ENCODE measurements at regions not wholly inside any gene's neighbourhood (a gene's known extent, or its start where the extent isn't known, plus 50 kb on each side); places are given as distances from the start of the nearest gene placed in this dataset.
"Not testable (repeated sequence)": the region's sequence is repeated elsewhere in the genome, so short reads cannot be mapped to it uniquely, and the experiment has no call there.

DNA sequence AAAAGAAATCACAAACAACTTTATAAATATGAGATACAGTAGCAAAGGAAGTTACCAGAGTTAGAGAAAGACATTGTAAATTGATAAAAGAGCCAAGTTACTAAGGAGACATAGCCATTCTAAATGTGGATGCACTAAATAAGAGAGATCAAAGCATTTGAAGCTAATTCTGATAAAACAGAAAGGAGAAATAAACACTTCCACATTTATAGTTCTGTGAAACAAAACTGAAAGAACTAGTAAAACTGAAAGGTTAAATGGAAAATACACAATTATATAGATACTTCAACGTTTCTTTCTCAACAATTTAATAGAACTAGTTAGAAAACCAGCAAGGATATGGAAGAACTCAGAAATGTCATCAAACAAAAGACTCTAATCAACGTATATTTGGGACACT, 309.0 kb upstream of the CDH2 start:
- DNase-seq (ENCODE audit: low spot score), result no peak
- in situ Hi-C loops (cut with HindIII; ENCODE audit: low sequenced_read_pairs), result no loop called here

DNA sequence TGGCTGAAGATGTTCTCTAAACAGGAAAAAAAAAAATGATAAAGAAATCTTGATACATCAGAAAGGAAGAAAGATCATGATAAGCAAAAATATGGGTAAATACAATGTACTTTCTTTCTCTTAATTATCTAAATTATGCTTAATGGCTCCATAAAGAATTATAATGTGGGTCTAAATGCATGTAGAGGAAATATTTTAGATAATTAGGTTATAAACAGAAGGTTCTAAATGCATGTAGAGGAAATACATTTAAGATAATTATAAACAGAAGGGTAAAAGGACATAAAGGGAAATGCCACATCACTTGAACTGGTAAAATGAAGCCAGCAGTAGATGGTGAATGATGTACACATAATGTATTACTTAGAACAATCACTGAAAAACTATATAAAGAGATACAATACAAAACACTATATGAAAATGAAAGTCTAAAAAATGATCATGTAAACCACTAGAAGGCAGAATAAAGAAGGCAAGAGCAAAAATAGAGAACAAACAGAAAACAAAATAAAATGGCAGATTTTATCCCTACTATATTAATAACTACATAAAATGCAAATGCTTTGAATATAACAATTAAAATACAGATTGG, 308.4 kb upstream of the CDH2 start:
- no peak for DNase-seq (ENCODE audit: low spot score)
- in situ Hi-C loops (cut with HindIII; ENCODE audit: low sequenced_read_pairs), result no loop called here

DNA sequence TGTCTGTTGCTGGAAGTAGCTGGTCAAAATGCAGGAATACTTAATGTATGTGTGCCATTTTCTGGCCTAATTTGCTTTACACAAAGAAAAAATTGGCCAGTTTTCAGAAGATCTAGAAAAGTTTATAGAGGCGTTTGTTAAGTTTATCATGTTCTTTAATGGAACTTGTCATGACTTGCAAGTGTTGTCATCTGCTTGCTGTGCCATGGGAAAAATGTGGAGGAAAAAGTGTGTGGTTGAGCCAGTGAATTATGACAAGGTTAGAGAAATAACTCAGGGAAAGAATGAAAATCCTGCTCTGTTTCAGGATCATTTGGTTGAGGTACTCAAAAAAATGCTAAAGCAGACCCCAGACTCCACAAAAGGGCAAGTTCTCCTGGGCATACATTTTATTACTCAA, 301.6 kb upstream of the CDH2 start:
- no peak for DNase-seq (ENCODE audit: low spot score)
- in situ Hi-C loops (cut with HindIII; ENCODE audit: low sequenced_read_pairs), result no loop called here

DNA sequence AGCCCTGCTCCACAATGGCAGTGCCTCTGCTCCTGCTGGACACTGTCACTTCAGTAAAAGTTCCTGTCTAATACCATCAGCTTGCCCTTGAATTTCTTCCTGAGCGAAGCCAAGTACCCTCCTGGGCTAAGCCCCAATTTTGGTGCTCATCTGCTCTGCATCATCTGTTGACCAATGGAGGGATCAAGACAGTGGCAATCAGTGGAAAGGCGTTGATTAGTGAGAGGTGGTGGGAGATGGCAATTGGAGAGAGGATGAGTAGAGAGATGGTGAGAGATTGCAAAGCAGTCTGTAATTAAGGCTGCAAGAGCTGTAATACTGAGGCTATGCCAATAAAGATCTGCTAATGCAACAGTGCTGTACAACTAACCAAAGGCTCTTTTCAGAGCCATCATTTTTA, 299.4 kb upstream of the CDH2 start:
- in situ Hi-C loops (cut with HindIII; ENCODE audit: low sequenced_read_pairs), result no loop called here

DNA sequence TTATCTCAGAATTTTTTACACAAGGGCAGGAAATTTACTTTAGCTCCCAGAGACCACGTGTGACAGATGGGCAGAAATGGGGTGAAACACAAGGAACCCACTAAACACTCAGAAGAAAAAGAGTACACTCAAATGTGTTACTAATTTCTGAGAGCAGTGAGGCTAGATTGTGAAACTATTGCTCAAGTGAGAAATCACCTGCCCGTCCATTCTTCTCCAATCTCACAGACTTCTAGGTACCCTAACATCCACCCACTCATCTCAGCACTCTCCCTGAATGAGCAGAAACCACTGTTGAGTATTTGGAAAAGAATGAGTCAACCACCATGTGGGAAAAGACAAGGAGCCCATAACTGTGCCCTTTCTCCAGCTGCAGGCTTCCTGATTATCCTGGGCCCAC, 293.0 kb upstream of the CDH2 start:
- no peak for DNase-seq (ENCODE audit: low spot score)
- in situ Hi-C loops (cut with HindIII; ENCODE audit: low sequenced_read_pairs), result no loop called here

More for the DNA sequence above, 299.4 kb upstream of the CDH2 start:
- no peak for DNase-seq (ENCODE audit: low spot score)

DNA sequence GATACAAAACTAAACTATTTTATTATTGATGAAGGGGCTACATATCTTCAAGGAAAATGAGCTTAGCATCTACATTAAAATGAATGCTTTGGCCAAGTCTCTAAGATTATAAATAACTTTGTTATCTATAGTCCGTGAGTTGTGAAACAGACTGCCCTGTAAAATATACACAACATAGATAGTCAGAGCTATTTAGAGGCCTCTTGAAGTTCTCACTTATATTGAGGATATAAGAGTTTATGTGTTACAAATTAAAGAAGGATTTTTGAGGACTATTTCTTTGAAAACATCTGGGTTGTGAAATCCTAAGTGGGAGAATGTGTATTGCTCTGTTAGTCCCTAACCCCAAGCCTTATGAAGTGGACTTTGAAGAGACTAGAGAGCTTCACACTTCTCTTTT, 292.0 kb upstream of the CDH2 start:
- no peak for DNase-seq (ENCODE audit: low spot score)
- in situ Hi-C loops (cut with HindIII; ENCODE audit: low sequenced_read_pairs), result no loop called here

DNA sequence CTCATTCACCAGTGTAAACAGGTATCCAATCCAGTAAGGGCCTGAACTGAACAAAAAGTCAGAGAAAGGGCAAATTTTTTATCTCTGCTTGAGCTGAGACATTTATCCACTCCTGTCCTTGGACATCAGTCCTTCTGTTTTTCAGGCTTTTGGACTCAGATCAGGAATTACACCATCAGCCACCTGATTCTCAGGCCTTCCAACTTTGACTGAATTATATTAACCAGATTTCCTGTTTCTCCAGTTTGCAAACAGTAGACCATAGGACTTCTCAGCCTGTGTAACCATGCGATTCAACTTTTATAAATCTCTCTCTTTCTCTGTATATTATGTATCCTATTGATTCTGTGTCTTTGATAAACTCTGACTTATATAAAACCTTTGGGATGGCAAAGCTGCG, 289.3 kb upstream of the CDH2 start:
- no peak for DNase-seq (ENCODE audit: low spot score)
- in situ Hi-C loops (cut with HindIII; ENCODE audit: low sequenced_read_pairs), result no loop called here

DNA sequence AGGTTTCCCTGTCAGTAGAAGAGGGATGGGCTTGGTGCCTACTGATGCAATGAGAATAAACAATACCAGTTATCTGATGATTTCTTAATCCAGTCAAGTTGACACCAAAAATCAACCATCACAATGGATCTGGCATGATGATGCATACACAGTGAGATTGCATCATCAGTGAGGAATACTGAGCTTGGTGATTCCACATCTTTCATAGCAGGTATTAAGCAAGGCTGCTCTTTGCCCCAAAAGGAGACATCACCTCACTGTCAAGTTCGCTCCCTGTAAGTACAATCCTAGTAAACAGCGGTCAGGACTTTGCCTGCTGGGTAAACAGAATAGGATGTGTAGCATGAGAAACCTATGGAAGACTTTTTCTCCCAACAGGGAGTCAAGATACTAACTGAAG, 282.7 kb upstream of the CDH2 start:
- DNase-seq (ENCODE audit: low spot score), result no peak

DNA sequence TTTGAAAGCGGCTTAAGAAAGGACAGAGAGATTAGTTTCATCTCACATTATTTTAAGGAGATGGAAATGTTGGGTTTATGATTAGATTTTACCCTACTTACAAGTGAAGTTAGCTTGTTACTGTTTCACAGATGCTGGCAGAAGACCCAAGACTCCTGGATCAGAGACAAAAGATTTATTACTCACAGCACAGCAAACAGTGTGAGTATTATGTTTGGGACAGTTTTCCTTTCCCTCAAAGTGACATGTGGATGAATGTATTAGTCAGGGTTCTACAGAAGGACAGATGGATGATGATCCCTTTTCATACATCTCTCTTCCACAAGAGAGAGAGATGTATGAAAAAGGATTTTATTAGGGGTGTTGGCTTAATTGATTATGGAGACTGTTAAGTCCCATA, 281.8 kb upstream of the CDH2 start:
- DNase-seq (ENCODE audit: low spot score), result no peak
- in situ Hi-C loops (cut with HindIII; ENCODE audit: low sequenced_read_pairs), result no loop called here

More for the DNA sequence above, 282.7 kb upstream of the CDH2 start:
- in situ Hi-C loops (cut with HindIII; ENCODE audit: low sequenced_read_pairs), result no loop called here

DNA sequence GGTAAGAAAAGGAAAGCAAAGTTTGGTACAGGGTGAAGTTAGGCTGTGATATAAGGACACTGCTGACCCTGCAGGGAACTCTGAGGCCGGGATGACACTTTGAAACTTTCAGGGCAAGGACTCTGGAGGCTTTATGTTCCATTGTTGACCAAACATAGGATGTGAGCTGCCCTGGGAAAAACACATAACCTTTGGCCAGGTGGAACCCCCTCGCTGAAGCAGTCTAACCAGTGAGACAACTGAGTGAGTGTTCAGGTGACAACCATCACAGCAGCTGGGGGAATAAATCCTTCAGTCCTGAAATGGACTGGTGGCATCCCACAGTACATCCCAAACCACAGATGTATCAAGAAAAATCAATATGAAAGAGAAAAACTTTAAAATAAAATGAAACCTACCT, 280.9 kb upstream of the CDH2 start:
- in situ Hi-C loops (cut with HindIII; ENCODE audit: low sequenced_read_pairs), result no loop called here
- no peak for DNase-seq (ENCODE audit: low spot score)

DNA sequence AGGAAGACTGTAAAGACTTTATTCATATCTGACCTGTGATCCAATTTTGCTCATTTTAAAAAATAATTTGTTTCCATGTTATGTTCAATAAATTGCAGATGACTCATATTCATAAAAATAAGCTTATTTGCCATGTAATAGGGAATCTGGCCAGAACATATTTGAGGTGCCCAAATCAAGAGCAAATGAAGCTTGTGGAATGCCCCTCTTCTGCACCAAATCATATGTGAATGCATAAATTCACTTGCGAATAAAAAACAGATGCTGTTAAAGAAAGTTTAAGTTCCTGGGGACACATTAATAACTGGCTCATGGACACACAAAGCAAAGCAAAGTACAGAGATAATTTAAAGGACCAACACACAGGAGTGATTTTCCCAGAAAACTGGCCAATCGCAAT, 279.0 kb upstream of the CDH2 start:
- no peak for DNase-seq (ENCODE audit: low spot score)
- in situ Hi-C loops (cut with HindIII; ENCODE audit: low sequenced_read_pairs), result no loop called here

DNA sequence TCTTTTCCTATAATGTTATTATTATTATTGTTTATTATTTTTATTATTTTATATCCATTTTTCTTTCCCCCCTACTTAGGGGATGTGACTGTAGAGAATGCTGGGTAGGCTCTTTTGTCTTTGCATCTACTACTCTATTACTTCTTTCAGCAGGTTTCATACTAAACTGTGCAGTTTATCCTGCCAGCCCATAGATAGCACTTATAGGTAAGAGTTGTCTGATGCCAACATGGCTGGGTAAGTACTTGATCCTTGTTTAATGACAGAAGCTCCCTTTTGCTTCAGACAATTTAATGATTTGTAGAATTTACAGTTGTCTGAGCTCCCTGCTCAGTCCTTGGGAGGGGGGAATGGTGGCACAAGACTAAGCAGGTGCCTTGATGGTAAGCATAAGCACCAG, 262.9 kb upstream of the CDH2 start:
- in situ Hi-C loops (cut with HindIII; ENCODE audit: low sequenced_read_pairs), result no loop called here
- no peak for DNase-seq (ENCODE audit: low spot score)

DNA sequence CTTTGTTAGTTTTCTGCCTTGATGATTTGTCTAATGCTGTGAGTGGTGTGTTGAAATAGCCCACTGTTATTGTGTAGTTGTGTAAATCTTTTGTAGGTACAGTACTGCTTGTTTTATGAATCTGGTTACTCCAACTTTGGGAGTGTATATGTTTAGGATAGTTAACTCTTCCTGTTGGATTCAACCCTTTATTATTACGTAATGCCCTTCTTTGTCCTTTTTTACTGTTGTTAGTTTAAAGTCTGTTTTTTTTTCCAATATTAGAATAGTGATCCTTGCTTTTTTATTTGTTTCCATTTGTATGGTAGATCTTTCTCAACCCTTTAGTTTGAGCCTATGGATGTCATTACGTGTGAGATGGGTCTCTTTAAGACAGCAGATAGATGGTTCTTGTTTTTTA, 261.5 kb upstream of the CDH2 start:
- no peak for DNase-seq (ENCODE audit: low spot score)
- in situ Hi-C loops (cut with HindIII; ENCODE audit: low sequenced_read_pairs), result no loop called here

DNA sequence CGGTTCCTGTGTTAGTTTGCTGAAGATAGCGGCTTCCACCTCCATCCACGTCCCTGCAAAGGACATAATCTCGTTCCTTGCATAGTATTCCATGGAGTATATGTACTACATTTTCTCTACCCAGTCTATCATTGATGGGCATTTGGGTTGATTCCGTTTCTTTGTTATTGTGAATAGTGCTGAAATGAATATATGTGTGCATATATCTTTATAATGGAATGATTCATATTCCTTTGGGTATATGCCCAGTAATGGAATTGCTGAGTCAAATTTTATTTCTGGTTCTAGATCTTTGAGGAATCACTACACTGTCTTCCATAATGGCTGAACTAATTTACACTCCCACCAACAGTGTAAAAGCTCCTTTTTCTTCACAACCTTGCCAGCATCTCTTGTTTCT, 255.4 kb upstream of the CDH2 start:
- DNase-seq (ENCODE audit: low spot score), result no peak
- in situ Hi-C loops (cut with HindIII; ENCODE audit: low sequenced_read_pairs), result no loop called here

DNA sequence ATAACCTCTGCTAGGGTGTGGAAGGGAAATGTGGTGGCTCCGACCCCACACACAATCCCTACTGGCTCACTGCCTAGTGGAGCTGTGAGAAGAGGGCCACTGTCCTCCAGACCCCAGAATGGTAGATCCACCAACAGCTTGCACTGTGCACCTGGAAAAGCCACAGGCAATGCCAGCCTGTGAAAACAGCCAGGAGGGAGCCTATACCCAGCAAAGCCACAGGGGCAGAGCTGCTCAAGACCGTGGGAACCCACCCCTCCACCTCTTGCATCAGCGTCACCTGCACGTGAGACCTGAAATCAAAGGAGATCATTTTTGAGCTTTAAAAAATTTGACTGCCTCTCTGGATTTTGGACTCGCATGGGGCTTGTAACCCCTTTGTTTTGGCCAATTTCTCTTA, 249.0 kb upstream of the CDH2 start:
- in situ Hi-C loops (cut with HindIII; ENCODE audit: low sequenced_read_pairs), result no loop called here
- no peak for DNase-seq (ENCODE audit: low spot score)

DNA sequence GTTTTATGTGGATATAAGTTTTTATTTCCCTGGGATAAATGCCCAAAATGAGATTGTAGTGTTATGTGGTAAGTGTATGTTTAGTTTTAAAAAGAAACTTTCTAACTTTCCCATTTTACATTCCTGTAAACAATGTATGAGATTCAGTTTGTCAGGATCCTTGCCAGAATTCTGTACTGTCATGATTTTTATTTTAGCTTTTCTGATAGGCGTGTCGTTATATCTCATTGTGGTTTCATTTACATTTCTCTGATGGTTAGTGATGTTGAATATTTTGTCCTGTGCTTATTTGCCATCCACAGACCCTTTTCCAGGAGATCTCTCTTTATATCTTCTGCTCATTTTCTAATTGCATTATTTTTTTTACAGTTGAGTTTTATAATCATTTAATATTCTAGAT, 245.6 kb upstream of the CDH2 start:
- DNase-seq (ENCODE audit: low spot score), result no peak
- in situ Hi-C loops (cut with HindIII; ENCODE audit: low sequenced_read_pairs), result no loop called here

DNA sequence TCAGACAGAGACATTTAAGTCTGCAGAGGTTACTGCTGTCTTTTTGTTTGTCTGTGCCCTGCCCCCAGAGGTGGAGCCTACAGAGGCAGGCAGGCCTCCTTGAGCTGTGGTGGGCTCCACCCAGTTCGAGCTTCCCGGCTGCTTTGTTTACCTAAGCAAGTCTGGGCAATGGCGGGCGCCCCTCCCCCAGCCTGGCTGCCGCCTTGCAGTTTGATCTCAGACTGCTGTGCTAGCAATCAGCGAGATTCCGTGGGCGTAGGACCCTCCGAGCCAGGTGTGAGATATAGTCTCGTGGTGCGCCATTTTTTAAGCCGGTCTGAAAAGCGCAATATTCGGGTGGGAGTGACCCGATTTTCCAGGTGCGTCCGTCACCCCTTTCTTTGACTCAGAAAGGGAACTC, 245.0 kb upstream of the CDH2 start:
- in situ Hi-C loops (cut with HindIII; ENCODE audit: low sequenced_read_pairs), result not testable (repeated sequence)

DNA sequence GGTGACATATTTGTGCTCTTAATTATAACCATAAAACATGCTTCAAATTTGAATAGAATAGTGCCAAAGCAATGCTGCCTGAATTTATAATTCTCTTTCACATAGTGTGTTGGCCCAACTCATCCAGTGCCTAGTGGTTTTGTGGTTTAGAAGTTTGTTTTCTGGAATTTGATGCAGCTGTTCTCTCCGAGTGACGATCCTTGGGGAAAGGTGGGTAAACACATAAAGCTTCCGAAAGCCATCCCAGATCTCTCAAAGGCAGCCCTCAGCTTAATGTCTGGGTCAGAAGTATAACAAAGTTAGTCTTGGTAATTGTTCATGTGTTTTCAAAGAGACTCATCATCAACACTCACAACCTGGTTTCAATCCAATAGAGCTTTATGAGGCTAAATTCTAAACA, 235.6 kb upstream of the CDH2 start:
- DNase-seq (ENCODE audit: low spot score), result no peak
- in situ Hi-C loops (cut with HindIII; ENCODE audit: low sequenced_read_pairs), result no loop called here

More for the DNA sequence above, 245.0 kb upstream of the CDH2 start:
- not testable (repeated sequence) for DNase-seq (ENCODE audit: low spot score)

DNA sequence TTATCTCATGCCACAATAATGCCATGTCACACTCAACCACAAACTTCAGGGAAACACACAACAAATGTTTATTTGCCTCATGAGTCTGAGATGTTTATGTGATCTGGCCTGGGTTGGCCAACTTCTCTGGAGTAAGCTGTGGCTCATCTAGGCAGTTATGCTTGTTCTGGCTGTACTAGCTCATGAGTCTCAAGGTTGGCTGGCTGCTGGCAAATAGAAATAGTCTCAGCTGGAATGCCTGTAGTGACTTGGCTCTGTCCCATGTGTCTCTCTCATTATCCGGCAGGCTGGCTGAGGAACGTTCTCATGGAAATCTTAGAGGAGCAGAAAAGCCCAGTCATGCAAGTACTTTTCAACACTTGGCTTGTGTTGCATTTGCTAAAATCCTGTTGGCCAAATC, 234.9 kb upstream of the CDH2 start:
- in situ Hi-C loops (cut with HindIII; ENCODE audit: low sequenced_read_pairs), result no loop called here
- DNase-seq (ENCODE audit: low spot score), result peak; percentile 2

DNA sequence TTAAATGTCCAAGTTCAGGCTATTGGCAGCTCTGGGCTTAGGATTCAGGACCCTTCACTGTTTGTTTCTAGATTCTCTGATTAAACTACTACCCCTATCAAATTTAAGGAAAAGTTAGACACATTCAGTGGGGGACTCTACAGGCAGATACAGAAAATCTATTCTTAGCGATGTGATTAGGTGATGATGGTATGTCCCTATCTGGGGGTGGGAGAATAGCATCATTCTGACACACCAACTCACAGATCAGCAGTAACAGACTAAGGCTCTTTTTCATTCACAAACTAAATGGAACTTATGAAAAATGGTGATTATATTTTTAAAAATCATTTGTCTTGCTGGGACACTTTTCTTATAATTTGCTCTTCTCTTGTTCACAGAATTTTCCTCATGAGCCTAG, 232.9 kb upstream of the CDH2 start:
- in situ Hi-C loops (cut with HindIII; ENCODE audit: low sequenced_read_pairs), result no loop called here
- no peak for DNase-seq (ENCODE audit: low spot score)

DNA sequence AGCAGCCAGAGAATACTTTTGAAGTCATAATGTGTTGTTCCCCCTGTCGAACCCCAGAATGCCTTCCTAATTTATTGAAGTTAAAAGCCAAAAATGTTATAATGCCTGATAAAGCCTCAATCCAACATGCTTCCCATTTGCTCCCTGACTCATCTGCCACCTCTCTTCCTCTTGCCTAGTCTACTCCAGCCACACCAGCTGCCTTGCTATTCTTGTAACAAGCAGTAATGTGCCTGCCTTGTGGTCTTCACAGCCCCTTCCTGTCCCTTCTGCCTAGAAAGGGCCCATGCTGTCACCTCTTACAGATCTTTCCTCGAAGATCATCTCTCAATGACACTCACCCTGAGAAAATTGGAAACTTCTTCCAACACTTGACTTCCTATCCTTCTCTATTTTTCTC, 231.6 kb upstream of the CDH2 start:
- in situ Hi-C loops (cut with HindIII; ENCODE audit: low sequenced_read_pairs), result no loop called here
- no peak for DNase-seq (ENCODE audit: low spot score)

DNA sequence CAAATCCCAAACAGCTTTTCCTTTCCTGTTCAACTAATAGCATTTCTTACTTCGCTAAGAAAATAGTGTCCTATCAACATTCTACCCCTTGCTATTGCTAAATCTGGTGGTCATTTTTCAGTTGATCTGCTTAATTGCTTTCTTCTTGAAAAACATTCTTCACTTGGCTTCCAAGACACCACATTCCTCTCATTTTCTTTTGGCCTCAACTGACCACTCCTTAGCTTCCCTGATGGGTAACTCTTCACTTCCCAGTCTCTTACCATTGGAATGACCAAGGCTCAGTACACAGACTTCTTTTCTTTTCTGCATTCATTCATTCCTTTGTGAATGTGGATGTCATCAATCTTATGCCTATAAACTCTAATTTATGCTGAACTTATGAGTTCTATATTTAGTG, 230.8 kb upstream of the CDH2 start:
- DNase-seq (ENCODE audit: low spot score), result no peak
- in situ Hi-C loops (cut with HindIII; ENCODE audit: low sequenced_read_pairs), result no loop called here

All from G401 (cell line).